BJ (cell line): ENCODE measurements at regions not wholly inside any gene's neighbourhood (a gene's known extent, or its start where the extent isn't known, plus 50 kb on each side); places are given as distances from the start of the nearest gene placed in this dataset.

Experiments used
- CTCF ChIA-PET: fragments of 350-600 bp; formaldehyde crosslinking; extraction: SDS; loops from one replicate; lab custom pipeline; 2021; ENCODE audit warnings: antibody characterized with exemption, inconsistent platforms; lab: Yijun Ruan, JAX
- POLR2A ChIA-PET: fragments of 300-600 bp; sonication (Branson Sonifier 250); formaldehyde crosslinking; extraction: SDS; loops from one replicate; lab custom pipeline; 2021; ENCODE audit warnings: antibody characterized with exemption; lab: Charles Lee
- DNase-seq: peaks from one replicate; pipeline ENCODE4 v3.0.0-alpha.2; 2011; ENCODE audit warnings: low read depth
- H3K27me3 ChIP-seq: 2 replicates; pipeline ENCODE4 v1.6.0; 2011; ENCODE audit warnings: low read length; ENCODE audit not compliant: control insufficient read depth, insufficient read depth
- H3K36me3 ChIP-seq: 2 replicates; pipeline ENCODE4 v1.5.1; 2011; ENCODE audit warnings: low read length; ENCODE audit not compliant: control insufficient read depth, insufficient read depth
- H3K4me3 ChIP-seq: 2 replicates; pipeline ENCODE4 v1.5.1; 2011; ENCODE audit warnings: low read depth, mild to moderate bottlenecking, control low read depth, low read length
- TF ChIP-seq, protein P1 (sequence below): IDR thresholded peaks from 2 replicates; pipeline ENCODE4 v1.5.1; 2011; ENCODE audit warnings: low read depth, mild to moderate bottlenecking, control low read depth, inconsistent platforms, low read length, moderate library complexity; ENCODE audit not compliant: insufficient read depth

GRCh38 chr1:182293119-182293589 is 98.4 kb downstream of the GLUL start:
- H3K4me3 ChIP-seq, result no peak overlapping the region
- H3K36me3 ChIP-seq, result no peaks in the 10 kb centered on the region
- TF ChIP-seq, protein P1, sequence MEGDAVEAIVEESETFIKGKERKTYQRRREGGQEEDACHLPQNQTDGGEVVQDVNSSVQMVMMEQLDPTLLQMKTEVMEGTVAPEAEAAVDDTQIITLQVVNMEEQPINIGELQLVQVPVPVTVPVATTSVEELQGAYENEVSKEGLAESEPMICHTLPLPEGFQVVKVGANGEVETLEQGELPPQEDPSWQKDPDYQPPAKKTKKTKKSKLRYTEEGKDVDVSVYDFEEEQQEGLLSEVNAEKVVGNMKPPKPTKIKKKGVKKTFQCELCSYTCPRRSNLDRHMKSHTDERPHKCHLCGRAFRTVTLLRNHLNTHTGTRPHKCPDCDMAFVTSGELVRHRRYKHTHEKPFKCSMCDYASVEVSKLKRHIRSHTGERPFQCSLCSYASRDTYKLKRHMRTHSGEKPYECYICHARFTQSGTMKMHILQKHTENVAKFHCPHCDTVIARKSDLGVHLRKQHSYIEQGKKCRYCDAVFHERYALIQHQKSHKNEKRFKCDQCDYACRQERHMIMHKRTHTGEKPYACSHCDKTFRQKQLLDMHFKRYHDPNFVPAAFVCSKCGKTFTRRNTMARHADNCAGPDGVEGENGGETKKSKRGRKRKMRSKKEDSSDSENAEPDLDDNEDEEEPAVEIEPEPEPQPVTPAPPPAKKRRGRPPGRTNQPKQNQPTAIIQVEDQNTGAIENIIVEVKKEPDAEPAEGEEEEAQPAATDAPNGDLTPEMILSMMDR, result no peak
- DNase-seq, result no peak
- POLR2A ChIA-PET, result no interaction called here
- CTCF ChIA-PET, result no interaction called here
- no peaks in the 10 kb centered on the region for H3K27me3 ChIP-seq

GRCh38 chr1:182292193-182292741 is 99.3 kb downstream of the GLUL start:
- no peaks in the 10 kb centered on the region for H3K27me3 ChIP-seq
- H3K4me3 ChIP-seq, result no peak overlapping the region
- DNase-seq, result no peak
- no peaks in the 10 kb centered on the region for H3K36me3 ChIP-seq
- CTCF ChIA-PET, result no interaction called here
- POLR2A ChIA-PET, result no interaction called here
- TF ChIP-seq, protein P1, result no peak

DNA sequence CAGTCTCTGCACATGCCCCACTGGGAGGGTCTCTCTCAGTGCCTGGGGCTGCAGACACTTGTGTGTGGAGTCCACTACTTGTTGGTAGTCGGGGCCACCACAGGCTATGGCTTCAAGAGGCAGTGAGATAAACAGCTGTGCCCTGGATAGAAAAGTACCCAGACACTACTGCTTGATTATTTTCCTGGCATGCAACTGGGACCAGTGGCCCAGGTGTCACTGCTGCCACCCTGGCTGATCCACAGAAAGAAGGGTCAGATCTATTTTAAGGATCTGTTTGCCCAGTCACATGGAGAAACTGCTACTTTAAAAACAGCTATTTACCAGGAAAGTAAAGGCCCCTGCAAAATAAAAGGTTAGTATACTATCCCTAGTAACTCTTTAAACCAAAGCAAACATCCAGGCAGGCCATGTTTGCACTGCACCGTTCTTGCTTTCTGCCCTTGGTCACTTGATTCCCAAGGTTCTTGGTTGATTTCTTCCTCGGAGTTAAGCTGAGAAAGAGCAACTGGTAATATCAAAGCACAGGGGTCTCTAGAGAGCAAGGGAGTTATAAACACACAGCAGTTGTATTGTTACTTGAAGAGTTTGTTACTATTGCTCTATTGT is 99.9 kb downstream of the GLUL start:
- H3K36me3 ChIP-seq, result no peaks in the 10 kb centered on the region
- ChIA-PET CTCF (no interaction called here), POLR2A (no interaction called here)
- H3K4me3 ChIP-seq, result no peak overlapping the region
- TF ChIP-seq, protein P1, result no peak
- no peaks in the 10 kb centered on the region for H3K27me3 ChIP-seq
- DNase-seq, result no peak

GRCh38 chr1:182288749-182289604 is 102.6 kb downstream of the GLUL start:
- no peak overlapping the region for H3K4me3 ChIP-seq
- ChIA-PET POLR2A (interaction anchor here (1.3 kb wide), 1 partner anchor 100 kb away, joined by 5 read pairs; no protein-coding TSS in a partner anchor), CTCF (interaction anchor here (0.9 to 3.0 kb wide), 5 partner anchors 9 to 146 kb away, joined by 3 to 16 read pairs (median 6); partner anchors contain the start of gene GLUL)
- no peak for DNase-seq
- TF ChIP-seq, protein P1, result no peak
- H3K36me3 ChIP-seq, result no peaks in the 10 kb centered on the region
- no peaks in the 10 kb centered on the region for H3K27me3 ChIP-seq

DNA sequence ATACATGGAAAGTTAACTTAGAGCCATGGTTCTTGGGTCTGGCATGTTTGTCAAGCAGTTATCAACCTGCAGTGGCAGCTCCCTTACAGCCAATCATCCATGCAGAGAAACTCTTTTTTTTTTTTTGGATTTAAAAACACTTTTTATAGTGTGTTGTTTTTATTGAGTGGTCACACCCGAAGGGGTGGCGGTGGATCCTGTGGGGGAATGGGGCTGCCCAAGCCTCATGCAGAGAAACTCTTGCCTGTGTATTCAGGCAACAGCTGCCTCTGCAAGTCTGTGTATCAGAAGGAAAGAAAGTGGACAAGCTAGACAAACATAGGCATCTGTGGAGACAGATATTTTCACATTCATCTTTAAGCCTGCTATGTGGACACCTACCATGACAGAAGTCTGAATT is 104.8 kb downstream of the GLUL start:
- no peaks in the 10 kb centered on the region for H3K27me3 ChIP-seq
- no peak for DNase-seq
- CTCF ChIA-PET, result interaction anchor here (0.6 to 0.8 kb wide), 2 partner anchors 144 to 862 kb away, joined by 3 read pairs; no protein-coding TSS in a partner anchor
- H3K36me3 ChIP-seq, result no peaks in the 10 kb centered on the region
- no peak overlapping the region for H3K4me3 ChIP-seq
- TF ChIP-seq, protein P1, result no peak
- POLR2A ChIA-PET, result no interaction called here
